Large intestine (tissue), 3 donors: ENCODE measurements at regions not wholly inside any gene's neighbourhood (a gene's known extent, or its start where the extent isn't known, plus 50 kb on each side); places are given as distances from the start of the nearest gene placed in this dataset.
"Not testable (repeated sequence)": the region's sequence is repeated elsewhere in the genome, so short reads cannot be mapped to it uniquely, and the experiment has no call there.

ENCODE experiments used
- DNase-seq, 2 donors: peaks; one replicate each; pipeline versions ENCODE4 v3.0.0 to v3.0.0-alpha.2; 2013
- H3K27ac ChIP-seq: one replicate; pipeline ENCODE4 v1.5.1; 2013; ENCODE audit warnings: low read length
- H3K27me3 ChIP-seq: 2 replicates; pipeline ENCODE4 v1.6.1; 2013; ENCODE audit warnings: low read length; ENCODE audit not compliant: control insufficient read depth, insufficient read depth
- H3K36me3 ChIP-seq: 2 replicates; pipeline ENCODE4 v1.6.1; 2013; ENCODE audit warnings: low read length; ENCODE audit not compliant: control insufficient read depth, insufficient read depth
- H3K4me1 ChIP-seq: one replicate; pipeline ENCODE4 v1.6.1; 2013; ENCODE audit warnings: low read length; ENCODE audit not compliant: control insufficient read depth, insufficient read depth
- H3K4me3 ChIP-seq: one replicate; pipeline ENCODE4 v1.5.1; 2013; ENCODE audit warnings: low read length
- H3K9me3 ChIP-seq: one replicate; pipeline ENCODE4 v1.6.1; 2013; ENCODE audit warnings: mild to moderate bottlenecking, low read depth, low read length, moderate library complexity; ENCODE audit not compliant: control insufficient read depth
- WGBS: methylation state at CpG from one replicate; pipeline ENCODE4 v1.1.5; 2013; ENCODE audit warnings: low lambda C conversion rate; ENCODE audit not compliant: insufficient coverage; 5-methylcytosine and 5-hydroxymethylcytosine counted together

GRCh38 chr15:26134152-26134551 is 271.0 kb upstream of the ATP10A start:
- Histone ChIP-seq H3K9me3 (no peaks in the 10 kb centered on the region), H3K4me3 (no peak overlapping the region), H3K4me1 (no peaks in the 10 kb centered on the region), H3K27ac (no peak overlapping the region), H3K27me3 (no peaks in the 10 kb centered on the region), H3K36me3 (no peaks in the 10 kb centered on the region)
- WGBS: no CpG with 5 or more reads among the region's 5 CpGs
- DNase-seq: no peak

- Histone ChIP-seq H3K36me3 (no peaks in the 10 kb centered on the region), H3K9me3 (no peaks in the 10 kb centered on the region), H3K4me3 (no peak overlapping the region), H3K4me1 (no peaks in the 10 kb centered on the region), H3K27ac (no peak overlapping the region), H3K27me3 (no peaks in the 10 kb centered on the region)
- DNase-seq: no peak
- no CpG with 5 or more reads among the region's 3 CpGs for WGBS
Observed at GRCh38 chr15:26132811-26133210, 269.7 kb upstream of the ATP10A start.

- Histone ChIP-seq H3K4me3 (no peak overlapping the region), H3K9me3 (no peaks in the 10 kb centered on the region), H3K27ac (no peak overlapping the region), H3K27me3 (no peaks in the 10 kb centered on the region), H3K4me1 (no peaks in the 10 kb centered on the region), H3K36me3 (no peaks in the 10 kb centered on the region)
- no CpG with 5 or more reads among the region's 5 CpGs for WGBS
- no peak for DNase-seq
Observed at GRCh38 chr15:26129852-26130251, 266.7 kb upstream of the ATP10A start.

- DNase-seq: no peak
- H3K4me1 ChIP-seq: no peaks in the 10 kb centered on the region
- no peaks in the 10 kb centered on the region for H3K9me3 ChIP-seq
- no peaks in the 10 kb centered on the region for H3K36me3 ChIP-seq
- no peak overlapping the region for H3K27ac ChIP-seq
- no CpG with 5 or more reads among the region's 7 CpGs for WGBS
- H3K27me3 ChIP-seq: no peaks in the 10 kb centered on the region
- no peak overlapping the region for H3K4me3 ChIP-seq
Observed at GRCh38 chr15:26128611-26129140, 265.5 kb upstream of the ATP10A start.

- WGBS: 100% methylated on average over 2 of the region's 3 CpGs
- DNase-seq: no peak
- H3K36me3 ChIP-seq: no peaks in the 10 kb centered on the region
- no peak overlapping the region for H3K27ac ChIP-seq
- no peaks in the 10 kb centered on the region for H3K4me1 ChIP-seq
- no peak overlapping the region for H3K4me3 ChIP-seq
- no peaks in the 10 kb centered on the region for H3K9me3 ChIP-seq
- no peaks in the 10 kb centered on the region for H3K27me3 ChIP-seq
Observed at GRCh38 chr15:26126819-26127387, 263.8 kb upstream of the ATP10A start.

- Histone ChIP-seq H3K4me1 (no peaks in the 10 kb centered on the region), H3K9me3 (no peaks in the 10 kb centered on the region), H3K4me3 (no peak overlapping the region), H3K36me3 (no peaks in the 10 kb centered on the region), H3K27ac (no peak overlapping the region), H3K27me3 (no peaks in the 10 kb centered on the region)
- 86% methylated on average over 1 of the region's 6 CpGs for WGBS
- DNase-seq: no peak
Observed at GRCh38 chr15:26126070-26126469, 262.9 kb upstream of the ATP10A start.

- Histone ChIP-seq H3K4me3 (no peak overlapping the region), H3K4me1 (no peaks in the 10 kb centered on the region), H3K27ac (no peak overlapping the region), H3K9me3 (no peaks in the 10 kb centered on the region), H3K36me3 (no peaks in the 10 kb centered on the region), H3K27me3 (no peaks in the 10 kb centered on the region)
- no CpG with 5 or more reads among the region's 12 CpGs for WGBS
- DNase-seq: no peak
Observed at GRCh38 chr15:26125664-26126063, 262.5 kb upstream of the ATP10A start.

GRCh38 chr15:26119322-26119721 is 256.2 kb upstream of the ATP10A start:
- H3K27me3 ChIP-seq: no peaks in the 10 kb centered on the region
- DNase-seq: no peak
- WGBS: 100% methylated on average over 4 of the region's 6 CpGs
- H3K4me3 ChIP-seq: no peak overlapping the region
- no peaks in the 10 kb centered on the region for H3K9me3 ChIP-seq
- no peaks in the 10 kb centered on the region for H3K36me3 ChIP-seq
- no peak overlapping the region for H3K27ac ChIP-seq
- no peaks in the 10 kb centered on the region for H3K4me1 ChIP-seq

- H3K4me3 ChIP-seq: no peak overlapping the region
- DNase-seq: no peak
- no peak overlapping the region for H3K27ac ChIP-seq
- no peaks in the 10 kb centered on the region for H3K36me3 ChIP-seq
- no peaks in the 10 kb centered on the region for H3K9me3 ChIP-seq
- H3K27me3 ChIP-seq: no peaks in the 10 kb centered on the region
- 71% methylated on average over 1 of the region's 9 CpGs for WGBS
- no peaks in the 10 kb centered on the region for H3K4me1 ChIP-seq
Observed at GRCh38 chr15:26115229-26115943, 252.3 kb upstream of the ATP10A start.

GRCh38 chr15:26114128-26114527 is 251.0 kb upstream of the ATP10A start:
- not testable (repeated sequence) for H3K27me3 ChIP-seq, DNase-seq, H3K27ac ChIP-seq, H3K4me1 ChIP-seq, H3K36me3 ChIP-seq, H3K4me3 ChIP-seq, H3K9me3 ChIP-seq
- no CpG with 5 or more reads among the region's 8 CpGs for WGBS

GRCh38 chr15:26113296-26113695 is 250.2 kb upstream of the ATP10A start:
- Histone ChIP-seq H3K27ac (no peak overlapping the region), H3K9me3 (no peaks in the 10 kb centered on the region), H3K27me3 (no peaks in the 10 kb centered on the region), H3K4me1 (no peaks in the 10 kb centered on the region), H3K4me3 (no peak overlapping the region), H3K36me3 (no peaks in the 10 kb centered on the region)
- whole genome bisulfite sequencing: 80% methylated on average over 1 of the region's 10 CpGs
- no peak for DNase-seq
